CD14-positive monocyte (primary cell): ENCODE measurements at regions not wholly inside any gene's neighbourhood (a gene's known extent, or its start where the extent isn't known, plus 50 kb on each side); places are given as distances from the start of the nearest gene placed in this dataset.

ENCODE experiments used
- DNase-seq, 3 donors: peaks; one replicate each; pipeline ENCODE4 v3.0.0-alpha.2; 2011 to 2022
- H2AFZ ChIP-seq: 2 replicates; pipeline ENCODE4 v1.6.0; 2012; ENCODE audit warnings: mild to moderate bottlenecking, low read depth, low read length, inconsistent platforms; ENCODE audit not compliant: insufficient read depth, poor library complexity, severe bottlenecking
- H3K27ac ChIP-seq, 2 donors: 1 replicate in 1 of 2; 2 replicates in 1 of 2; pipeline ENCODE4 v1.5.1; 2012 to 2013; ENCODE audit warnings: low read length in 2 of 2, control low read depth in 1 of 2, inconsistent platforms in 1 of 2, low read depth in 1 of 2, mild to moderate bottlenecking in 1 of 2
- H3K27me3 ChIP-seq, 2 donors: one replicate each; pipeline versions ENCODE4 v1.6.0 to v1.6.1; 2011 to 2013; ENCODE audit warnings: low read length in 2 of 2; ENCODE audit not compliant: control insufficient read depth in 2 of 2, insufficient read depth in 2 of 2
- H3K36me3 ChIP-seq, 2 donors: replicated peaks in 1 of 2; 1 replicate in 1 of 2; 2 replicates in 1 of 2; pipeline versions ENCODE4 v1.5.1 to v1.6.1; 2012 to 2013; ENCODE audit warnings: low read length in 2 of 2, control low read depth in 1 of 2, inconsistent platforms in 1 of 2, mild to moderate bottlenecking in 1 of 2; ENCODE audit not compliant: insufficient read depth in 2 of 2, control insufficient read depth in 1 of 2
- H3K4me1 ChIP-seq, 2 donors: 1 replicate in 1 of 2; 2 replicates in 1 of 2; pipeline versions ENCODE4 v1.5.1 to v1.6.1; 2012 to 2013; ENCODE audit warnings: low read length in 2 of 2, control low read depth in 1 of 2, inconsistent platforms in 1 of 2, mild to moderate bottlenecking in 1 of 2, moderate library complexity in 1 of 2; ENCODE audit not compliant: insufficient read depth in 2 of 2, control insufficient read depth in 1 of 2
- H3K4me2 ChIP-seq: replicated peaks from 2 replicates; pipeline ENCODE3; 2012; ENCODE audit warnings: low read length, moderate library complexity, mild to moderate bottlenecking; ENCODE audit not compliant: poor library complexity, severe bottlenecking; ENCODE audit errors: extremely low read depth
- H3K4me3 ChIP-seq, 3 experiments: fragments of 200-600 bp in 1 of 3; sonication (generic) in 1 of 3; replicated peaks in 1 of 3; 1 replicate in 2 of 3; 2 replicates in 1 of 3; pipeline ENCODE4 v1.5.1; 2011 to 2013; ENCODE audit warnings: low read length in 3 of 3, mild to moderate bottlenecking in 3 of 3, control low read depth in 2 of 3, low read depth in 2 of 3, inconsistent platforms in 1 of 3, moderate library complexity in 1 of 3
- H3K79me2 ChIP-seq: 2 replicates; pipeline ENCODE4 v1.6.0; 2012; ENCODE audit warnings: mild to moderate bottlenecking, control low read depth, inconsistent platforms, low read length, moderate library complexity; ENCODE audit not compliant: insufficient read depth
- H3K9ac ChIP-seq: 2 replicates; pipeline ENCODE4 v1.6.0; 2017; ENCODE audit warnings: low read length, mild to moderate bottlenecking; ENCODE audit not compliant: insufficient read depth, poor library complexity, severe bottlenecking
- H3K9me3 ChIP-seq, 2 donors: replicated peaks in 1 of 2; 1 replicate in 1 of 2; 2 replicates in 1 of 2; pipeline versions ENCODE4 v1.5.1 to v1.6.1; 2012 to 2013; ENCODE audit warnings: low read length in 2 of 2, control low read depth in 1 of 2; ENCODE audit not compliant: control insufficient read depth in 1 of 2, insufficient read depth in 1 of 2
- H4K20me1 ChIP-seq: 2 replicates; pipeline ENCODE4 v1.6.0; 2012; ENCODE audit warnings: mild to moderate bottlenecking, low read length, control low read depth, moderate library complexity; ENCODE audit not compliant: insufficient read depth
- H3K27ac Mint-ChIP-seq, 7 donors: one replicate each; pipeline ENCODE4 v1.8.0; 2020; ENCODE audit warnings: mild to moderate bottlenecking in 7 of 7, mixed read lengths in 7 of 7, moderate library complexity in 6 of 7, inconsistent platforms in 2 of 7
- H3K27me3 Mint-ChIP-seq, 3 donors: one replicate each; pipeline ENCODE4 v1.8.0; 2021 to 2022; ENCODE audit warnings: low read depth in 3 of 3, mild to moderate bottlenecking in 3 of 3, mixed read lengths in 3 of 3, moderate library complexity in 3 of 3, inconsistent platforms in 1 of 3
- H3K36me3 Mint-ChIP-seq, 2 donors: one replicate each; pipeline ENCODE4 v1.8.0; 2020; ENCODE audit warnings: mixed read lengths in 2 of 2, inconsistent platforms in 1 of 2, mild to moderate bottlenecking in 1 of 2
- H3K4me1 Mint-ChIP-seq: one replicate; pipeline ENCODE4 v1.8.0; 2020; ENCODE audit warnings: mild to moderate bottlenecking, mixed read lengths
- H3K4me3 Mint-ChIP-seq, 2 donors: one replicate each; pipeline ENCODE4 v1.8.0; 2020; ENCODE audit warnings: mild to moderate bottlenecking in 2 of 2, mixed read lengths in 2 of 2, moderate library complexity in 1 of 2
- H3K9me3 Mint-ChIP-seq, 7 donors: one replicate each; pipeline ENCODE4 v1.8.0; 2020 to 2022; ENCODE audit warnings: mixed read lengths in 7 of 7, mild to moderate bottlenecking in 6 of 7, moderate library complexity in 6 of 7, inconsistent platforms in 2 of 7
- WGBS: methylation state at CpG from one replicate; pipeline ENCODE4 v1.1.5; 2013; ENCODE audit warnings: missing lambda C conversion rate; ENCODE audit not compliant: insufficient coverage; 5-methylcytosine and 5-hydroxymethylcytosine counted together
- intact Hi-C, 2 donors: fragments of 100-400 bp; cut with micrococcal nuclease; formaldehyde crosslinking; loops; one replicate each; pipeline versions ENCODE4 v1.15.0 to v1.15.1; 2023
- TF ChIP-seq, protein P1 (sequence below): fragments of 200-600 bp; IDR thresholded peaks from one replicate; pipeline ENCODE4 v1.8.0; 2022; ENCODE audit warnings: antibody characterized with exemption, mild to moderate bottlenecking

DNA sequence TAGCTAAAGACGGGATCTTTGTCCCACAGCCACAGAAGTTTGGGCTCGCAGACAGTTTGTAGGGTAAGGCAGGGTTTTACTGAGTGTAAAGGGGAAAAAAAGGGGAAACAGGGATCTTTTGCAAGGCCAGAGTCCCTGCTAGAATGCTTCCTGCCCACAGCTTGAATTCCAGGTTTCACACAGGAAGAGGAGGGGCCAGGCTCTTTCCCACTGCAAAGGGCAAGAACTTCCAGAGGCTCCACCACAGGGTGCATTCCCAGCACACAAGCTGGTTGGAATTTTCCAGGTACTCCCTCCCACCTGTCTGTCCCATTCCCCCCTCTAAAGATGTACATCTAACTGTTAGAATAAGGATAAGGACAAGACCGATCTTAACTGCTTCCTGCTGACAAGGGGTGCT is 1126.9 kb downstream of the KCNT2 start:
- Histone ChIP-seq H3K36me3 (no peaks in the 10 kb centered on the region), H4K20me1 (no peaks in the 10 kb centered on the region), H3K4me3 (no peak overlapping the region), H2AFZ (no peak overlapping the region), H3K9me3 (peaks cover 7 to 11% of the 10 kb centered on the region in 2 donors), H3K4me2 (no peak overlapping the region), H3K9ac (no peak overlapping the region), H3K27me3 (no peaks in the 10 kb centered on the region), H3K27ac (no peak overlapping the region), H3K79me2 (no peaks in the 10 kb centered on the region), H3K4me1 (no peaks in the 10 kb centered on the region)
- H3K4me3 Mint-ChIP-seq: no peak overlapping the region
- H3K27ac Mint-ChIP-seq: no peak overlapping the region
- intact Hi-C loops: no loop called here
- no peaks in the 10 kb centered on the region for H3K27me3 Mint-ChIP-seq
- H3K4me1 Mint-ChIP-seq: no peaks in the 10 kb centered on the region
- DNase-seq: no peak
- H3K36me3 Mint-ChIP-seq: no peaks in the 10 kb centered on the region
- TF ChIP-seq, protein P1, sequence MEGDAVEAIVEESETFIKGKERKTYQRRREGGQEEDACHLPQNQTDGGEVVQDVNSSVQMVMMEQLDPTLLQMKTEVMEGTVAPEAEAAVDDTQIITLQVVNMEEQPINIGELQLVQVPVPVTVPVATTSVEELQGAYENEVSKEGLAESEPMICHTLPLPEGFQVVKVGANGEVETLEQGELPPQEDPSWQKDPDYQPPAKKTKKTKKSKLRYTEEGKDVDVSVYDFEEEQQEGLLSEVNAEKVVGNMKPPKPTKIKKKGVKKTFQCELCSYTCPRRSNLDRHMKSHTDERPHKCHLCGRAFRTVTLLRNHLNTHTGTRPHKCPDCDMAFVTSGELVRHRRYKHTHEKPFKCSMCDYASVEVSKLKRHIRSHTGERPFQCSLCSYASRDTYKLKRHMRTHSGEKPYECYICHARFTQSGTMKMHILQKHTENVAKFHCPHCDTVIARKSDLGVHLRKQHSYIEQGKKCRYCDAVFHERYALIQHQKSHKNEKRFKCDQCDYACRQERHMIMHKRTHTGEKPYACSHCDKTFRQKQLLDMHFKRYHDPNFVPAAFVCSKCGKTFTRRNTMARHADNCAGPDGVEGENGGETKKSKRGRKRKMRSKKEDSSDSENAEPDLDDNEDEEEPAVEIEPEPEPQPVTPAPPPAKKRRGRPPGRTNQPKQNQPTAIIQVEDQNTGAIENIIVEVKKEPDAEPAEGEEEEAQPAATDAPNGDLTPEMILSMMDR: no peak
- H3K9me3 Mint-ChIP-seq: peaks cover 2 to 12% (median 5%) of the 10 kb centered on the region in 7 donors
- WGBS: 74% methylated on average over 2 of the region's 3 CpGs

DNA sequence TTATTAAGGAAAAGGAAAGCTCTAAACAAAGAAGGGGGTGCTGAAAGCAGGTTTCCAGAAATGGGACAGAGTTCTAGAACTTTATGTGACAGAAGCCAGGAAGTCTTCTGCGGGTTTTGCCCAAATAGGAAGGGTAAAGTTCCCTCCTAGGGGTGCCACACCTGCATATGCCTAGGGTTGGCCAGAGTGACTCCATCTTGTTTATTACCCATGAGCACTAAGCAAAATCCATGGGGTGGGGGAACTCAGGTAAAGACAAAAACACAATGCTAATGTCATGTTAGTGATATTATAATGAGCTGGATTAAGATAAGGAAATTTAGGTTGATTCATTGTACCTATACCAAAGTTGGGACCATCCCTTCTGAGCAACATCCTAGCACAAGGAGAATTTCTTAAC is 1132.7 kb downstream of the KCNT2 start:
- Histone ChIP-seq H3K4me2 (no peak overlapping the region), H3K9me3 (no peaks in the 10 kb centered on the region), H3K27me3 (no peaks in the 10 kb centered on the region), H3K4me1 (no peaks in the 10 kb centered on the region), H3K9ac (no peak overlapping the region), H3K36me3 (no peaks in the 10 kb centered on the region), H2AFZ (no peak overlapping the region), H3K79me2 (no peaks in the 10 kb centered on the region), H4K20me1 (no peaks in the 10 kb centered on the region), H3K27ac (no peak overlapping the region), H3K4me3 (no peak overlapping the region)
- intact Hi-C loops: no loop called here
- H3K27me3 Mint-ChIP-seq: no peaks in the 10 kb centered on the region
- H3K4me1 Mint-ChIP-seq: no peaks in the 10 kb centered on the region
- H3K27ac Mint-ChIP-seq: no peak overlapping the region
- DNase-seq: no peak
- H3K4me3 Mint-ChIP-seq: no peak overlapping the region
- 100% methylated on average over 1 of the region's 1 CpG for WGBS
- H3K36me3 Mint-ChIP-seq: no peaks in the 10 kb centered on the region
- H3K9me3 Mint-ChIP-seq: peaks cover 0 to 5% (median 3%) of the 10 kb centered on the region in 7 donors
- TF ChIP-seq, protein P1: no peak
